SK-N-MC (cell line): ENCODE measurements at regions not wholly inside any gene's neighbourhood (a gene's known extent, or its start where the extent isn't known, plus 50 kb on each side); places are given as distances from the start of the nearest gene placed in this dataset.
"Not testable (repeated sequence)": the region's sequence is repeated elsewhere in the genome, so short reads cannot be mapped to it uniquely, and the experiment has no call there.

Experiments
- DNase-seq: peaks from one replicate; pipeline ENCODE4 v3.0.0-alpha.2; 2011; ENCODE audit warnings: low read depth, low spot score
- H3K27ac ChIP-seq: fragments of 200-600 bp; sonication (generic); 2 replicates; pipeline ENCODE4 v1.5.1; 2016; ENCODE audit warnings: mixed run types
- H3K36me3 ChIP-seq: fragments of 200-600 bp; sonication (generic); 2 replicates; pipeline ENCODE4 v1.6.1; 2017; ENCODE audit warnings: antibody characterized with exemption, low read length, mixed read lengths; ENCODE audit not compliant: insufficient read depth
- H3K4me3 ChIP-seq: fragments of 200-600 bp; sonication (generic); 2 replicates; pipeline ENCODE4 v1.5.1; 2016
- H3K9ac ChIP-seq: fragments of 200-600 bp; sonication (generic); 2 replicates; pipeline ENCODE4 v1.8.0; 2017; ENCODE audit warnings: mixed run types, mixed read lengths; ENCODE audit not compliant: insufficient read length
- H3K9me3 ChIP-seq: fragments of 200-600 bp; sonication (generic); 2 replicates; pipeline ENCODE4 v1.6.1; 2017; ENCODE audit warnings: low read depth, mild to moderate bottlenecking, antibody characterized with exemption, low read length, moderate library complexity, mixed read lengths
- EZH2 ChIP-seq: fragments of 200-600 bp; sonication (generic); IDR thresholded peaks from one replicate; pipeline ENCODE4 v1.6.1; 2017; ENCODE audit warnings: antibody characterized with exemption
- FOXP2 ChIP-seq: optimal IDR thresholded peaks from 2 replicates; pipeline ENCODE3; 2011; ENCODE audit warnings: mild to moderate bottlenecking, moderate library complexity; ENCODE audit not compliant: insufficient read depth; ENCODE audit errors: extremely low read length, control extremely low read depth
- POLR2AphosphoS5 ChIP-seq: IDR thresholded peaks from 2 replicates; pipeline ENCODE4 v1.6.1; 2012; ENCODE audit warnings: mild to moderate bottlenecking, low read depth, low read length, borderline replicate concordance

- H3K27ac ChIP-seq: no peak overlapping the region
- no peaks in the 10 kb centered on the region for H3K36me3 ChIP-seq
- no peaks in the 10 kb centered on the region for H3K9me3 ChIP-seq
- H3K4me3 ChIP-seq: no peak overlapping the region
- TF ChIP-seq POLR2AphosphoS5 (no peak), FOXP2 (no peak)
- H3K9ac ChIP-seq: no peak overlapping the region
- no peak for DNase-seq
These were observed 914.8 kb upstream of the GRIA3 start for GRCh38 chrX:122269243-122269781.

GRCh38 chrX:122270809-122271494 is 913.1 kb upstream of the GRIA3 start:
- H3K27ac ChIP-seq: no peak overlapping the region
- H3K9me3 ChIP-seq: no peaks in the 10 kb centered on the region
- no peak for DNase-seq
- TF ChIP-seq POLR2AphosphoS5: no peak
- no peak for TF ChIP-seq FOXP2
- H3K4me3 ChIP-seq: no peak overlapping the region
- no peak overlapping the region for H3K9ac ChIP-seq
- no peaks in the 10 kb centered on the region for H3K36me3 ChIP-seq

- H3K9ac ChIP-seq: no peak overlapping the region
- DNase-seq: no peak
- H3K27ac ChIP-seq: no peak overlapping the region
- no peaks in the 10 kb centered on the region for H3K36me3 ChIP-seq
- H3K4me3 ChIP-seq: no peak overlapping the region
- H3K9me3 ChIP-seq: no peaks in the 10 kb centered on the region
- no peak for TF ChIP-seq POLR2AphosphoS5
These were observed 912.1 kb upstream of the GRIA3 start for GRCh38 chrX:122272011-122272410.

- TF ChIP-seq FOXP2 (no peak), POLR2AphosphoS5 (no peak), EZH2 (no peak)
- Histone ChIP-seq H3K9ac (no peak overlapping the region), H3K4me3 (no peak overlapping the region), H3K9me3 (no peaks in the 10 kb centered on the region), H3K36me3 (no peaks in the 10 kb centered on the region), H3K27ac (no peak overlapping the region)
- DNase-seq: no peak
These were observed 904.3 kb upstream of the GRIA3 start for GRCh38 chrX:122279746-122280145.

GRCh38 chrX:122299822-122300221 is 884.3 kb upstream of the GRIA3 start:
- not testable (repeated sequence) for H3K4me3 ChIP-seq, H3K27ac ChIP-seq, H3K9ac ChIP-seq, H3K9me3 ChIP-seq, DNase-seq, H3K36me3 ChIP-seq

GRCh38 chrX:122301491-122301890 is 882.6 kb upstream of the GRIA3 start:
- no peak for TF ChIP-seq POLR2AphosphoS5
- TF ChIP-seq FOXP2: no peak
- no peak for TF ChIP-seq EZH2
- Histone ChIP-seq H3K36me3 (no peaks in the 10 kb centered on the region), H3K4me3 (no peak overlapping the region), H3K9me3 (no peaks in the 10 kb centered on the region), H3K27ac (no peak overlapping the region), H3K9ac (no peak overlapping the region)
- DNase-seq: no peak

GRCh38 chrX:122303761-122304160 is 880.3 kb upstream of the GRIA3 start:
- no peak overlapping the region for H3K9ac ChIP-seq

GRCh38 chrX:122344816-122345215 is 839.3 kb upstream of the GRIA3 start:
- no peak for DNase-seq
- Histone ChIP-seq H3K9me3 (no peaks in the 10 kb centered on the region), H3K9ac (no peak overlapping the region), H3K27ac (no peak overlapping the region), H3K36me3 (no peaks in the 10 kb centered on the region), H3K4me3 (no peak overlapping the region)
- TF ChIP-seq POLR2AphosphoS5 (no peak), EZH2 (no peak), FOXP2 (no peak)

More at GRCh38 chrX:122303761-122304160, 880.3 kb upstream of the GRIA3 start:
- Histone ChIP-seq H3K36me3 (no peaks in the 10 kb centered on the region), H3K9me3 (no peaks in the 10 kb centered on the region), H3K27ac (no peak overlapping the region), H3K4me3 (no peak overlapping the region)
- no peak for DNase-seq
- TF ChIP-seq EZH2 (no peak), POLR2AphosphoS5 (no peak), FOXP2 (no peak)

- H3K4me3 ChIP-seq: no peak overlapping the region
- H3K9me3 ChIP-seq: no peaks in the 10 kb centered on the region
- no peak for DNase-seq
- TF ChIP-seq POLR2AphosphoS5 (no peak), EZH2 (no peak), FOXP2 (no peak)
- H3K27ac ChIP-seq: no peak overlapping the region
- no peak overlapping the region for H3K9ac ChIP-seq
- no peaks in the 10 kb centered on the region for H3K36me3 ChIP-seq
These were observed 820.8 kb upstream of the GRIA3 start for GRCh38 chrX:122363112-122363795.

- H3K4me3 ChIP-seq, H3K36me3 ChIP-seq, H3K9ac ChIP-seq, H3K27ac ChIP-seq, H3K9me3 ChIP-seq, DNase-seq: not testable (repeated sequence)
These were observed 808.5 kb upstream of the GRIA3 start for GRCh38 chrX:122375533-122375932.
